ENCODE measurements at regions not wholly inside any gene's neighbourhood (a gene's known extent, or its start where the extent isn't known, plus 50 kb on each side); places are given as distances from the start of the nearest gene placed in this dataset.

DNA sequence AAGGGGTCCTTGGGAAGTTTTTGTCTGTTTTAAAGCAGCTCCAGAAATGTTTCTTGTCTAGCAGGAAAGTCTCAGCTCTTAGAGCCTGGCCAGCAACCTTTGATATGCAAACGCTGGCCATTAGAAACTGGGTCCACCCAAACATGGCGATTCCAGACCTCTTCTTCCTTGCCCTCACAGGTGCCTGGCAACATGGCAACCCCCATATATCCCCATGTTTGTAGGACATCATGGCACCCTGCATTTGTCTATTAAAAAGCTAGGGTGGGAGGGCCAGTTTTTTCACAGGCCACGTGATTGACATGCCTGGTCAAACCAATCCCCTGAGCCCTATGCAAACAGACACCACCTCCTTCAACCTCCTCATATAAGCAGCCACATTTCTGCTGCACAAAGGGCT is 848.7 kb upstream of the FOXG1 start:
- TF ChIP-seq, protein P1, sequence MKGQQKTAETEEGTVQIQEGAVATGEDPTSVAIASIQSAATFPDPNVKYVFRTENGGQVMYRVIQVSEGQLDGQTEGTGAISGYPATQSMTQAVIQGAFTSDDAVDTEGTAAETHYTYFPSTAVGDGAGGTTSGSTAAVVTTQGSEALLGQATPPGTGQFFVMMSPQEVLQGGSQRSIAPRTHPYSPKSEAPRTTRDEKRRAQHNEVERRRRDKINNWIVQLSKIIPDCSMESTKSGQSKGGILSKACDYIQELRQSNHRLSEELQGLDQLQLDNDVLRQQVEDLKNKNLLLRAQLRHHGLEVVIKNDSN (IDR thresholded peaks at IDR 0.05) = no peak
- TF ChIP-seq ZBTB7A (IDR thresholded peaks at IDR 0.05; ENCODE audit: low read depth) (no peak), NFIC (IDR thresholded peaks at IDR 0.05) (no peak), EP300 (IDR thresholded peaks at IDR 0.05; ENCODE audit: borderline replicate concordance) (no peak), RAD21 (IDR thresholded peaks at IDR 0.05; ENCODE audit: low read depth) (no peak), TAF1 (IDR thresholded peaks at IDR 0.05; ENCODE audit: low read depth) (no peak), EGR1 (IDR thresholded peaks at IDR 0.05) (no peak), CEBPB (IDR thresholded peaks at IDR 0.05) (no peak), TCF12 (IDR thresholded peaks at IDR 0.05; ENCODE audit: low read depth) (no peak), CREB1 (IDR thresholded peaks at IDR 0.05; ENCODE audit: low read depth) (no peak), YY1 (IDR thresholded peaks at IDR 0.05; ENCODE audit: low read depth) (no peak), TEAD4 (IDR thresholded peaks at IDR 0.05) (no peak), FOXM1 (IDR thresholded peaks at IDR 0.05; ENCODE audit: borderline replicate concordance, low read depth) (no peak)
- TF ChIP-seq, protein P2, sequence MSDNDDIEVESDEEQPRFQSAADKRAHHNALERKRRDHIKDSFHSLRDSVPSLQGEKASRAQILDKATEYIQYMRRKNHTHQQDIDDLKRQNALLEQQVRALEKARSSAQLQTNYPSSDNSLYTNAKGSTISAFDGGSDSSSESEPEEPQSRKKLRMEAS (IDR thresholded peaks at IDR 0.05) = no peak
- TF ChIP-seq, protein P3, sequence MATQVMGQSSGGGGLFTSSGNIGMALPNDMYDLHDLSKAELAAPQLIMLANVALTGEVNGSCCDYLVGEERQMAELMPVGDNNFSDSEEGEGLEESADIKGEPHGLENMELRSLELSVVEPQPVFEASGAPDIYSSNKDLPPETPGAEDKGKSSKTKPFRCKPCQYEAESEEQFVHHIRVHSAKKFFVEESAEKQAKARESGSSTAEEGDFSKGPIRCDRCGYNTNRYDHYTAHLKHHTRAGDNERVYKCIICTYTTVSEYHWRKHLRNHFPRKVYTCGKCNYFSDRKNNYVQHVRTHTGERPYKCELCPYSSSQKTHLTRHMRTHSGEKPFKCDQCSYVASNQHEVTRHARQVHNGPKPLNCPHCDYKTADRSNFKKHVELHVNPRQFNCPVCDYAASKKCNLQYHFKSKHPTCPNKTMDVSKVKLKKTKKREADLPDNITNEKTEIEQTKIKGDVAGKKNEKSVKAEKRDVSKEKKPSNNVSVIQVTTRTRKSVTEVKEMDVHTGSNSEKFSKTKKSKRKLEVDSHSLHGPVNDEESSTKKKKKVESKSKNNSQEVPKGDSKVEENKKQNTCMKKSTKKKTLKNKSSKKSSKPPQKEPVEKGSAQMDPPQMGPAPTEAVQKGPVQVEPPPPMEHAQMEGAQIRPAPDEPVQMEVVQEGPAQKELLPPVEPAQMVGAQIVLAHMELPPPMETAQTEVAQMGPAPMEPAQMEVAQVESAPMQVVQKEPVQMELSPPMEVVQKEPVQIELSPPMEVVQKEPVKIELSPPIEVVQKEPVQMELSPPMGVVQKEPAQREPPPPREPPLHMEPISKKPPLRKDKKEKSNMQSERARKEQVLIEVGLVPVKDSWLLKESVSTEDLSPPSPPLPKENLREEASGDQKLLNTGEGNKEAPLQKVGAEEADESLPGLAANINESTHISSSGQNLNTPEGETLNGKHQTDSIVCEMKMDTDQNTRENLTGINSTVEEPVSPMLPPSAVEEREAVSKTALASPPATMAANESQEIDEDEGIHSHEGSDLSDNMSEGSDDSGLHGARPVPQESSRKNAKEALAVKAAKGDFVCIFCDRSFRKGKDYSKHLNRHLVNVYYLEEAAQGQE (IDR thresholded peaks at IDR 0.05; ENCODE audit: low read depth) = no peak

DNA sequence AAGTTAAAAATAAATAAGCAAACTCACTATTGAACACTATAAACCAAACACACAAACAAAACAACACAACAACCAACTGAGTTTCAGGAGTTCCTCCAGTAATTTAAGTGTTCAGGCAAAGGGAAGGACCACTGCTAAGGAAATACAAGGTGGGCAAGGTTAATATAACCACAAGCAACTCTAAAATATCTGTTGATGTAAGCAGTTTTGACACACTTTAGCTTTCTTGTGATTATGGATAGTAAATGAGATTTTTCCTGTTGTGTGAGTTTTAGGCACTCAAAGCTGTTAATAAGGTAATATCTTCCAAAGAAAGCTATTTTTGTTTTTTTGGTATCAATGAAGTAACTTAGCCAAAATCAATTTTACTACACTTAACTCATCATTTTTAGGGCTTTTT is 839.1 kb upstream of the FOXG1 start:
- TF ChIP-seq CEBPB (IDR thresholded peaks at IDR 0.05) (no peak), EP300 (IDR thresholded peaks at IDR 0.05; ENCODE audit: borderline replicate concordance) (no peak), ZBTB7A (IDR thresholded peaks at IDR 0.05; ENCODE audit: low read depth) (no peak), CREB1 (IDR thresholded peaks at IDR 0.05; ENCODE audit: low read depth) (no peak), EGR1 (IDR thresholded peaks at IDR 0.05) (no peak), TCF12 (IDR thresholded peaks at IDR 0.05; ENCODE audit: low read depth) (no peak)

DNA sequence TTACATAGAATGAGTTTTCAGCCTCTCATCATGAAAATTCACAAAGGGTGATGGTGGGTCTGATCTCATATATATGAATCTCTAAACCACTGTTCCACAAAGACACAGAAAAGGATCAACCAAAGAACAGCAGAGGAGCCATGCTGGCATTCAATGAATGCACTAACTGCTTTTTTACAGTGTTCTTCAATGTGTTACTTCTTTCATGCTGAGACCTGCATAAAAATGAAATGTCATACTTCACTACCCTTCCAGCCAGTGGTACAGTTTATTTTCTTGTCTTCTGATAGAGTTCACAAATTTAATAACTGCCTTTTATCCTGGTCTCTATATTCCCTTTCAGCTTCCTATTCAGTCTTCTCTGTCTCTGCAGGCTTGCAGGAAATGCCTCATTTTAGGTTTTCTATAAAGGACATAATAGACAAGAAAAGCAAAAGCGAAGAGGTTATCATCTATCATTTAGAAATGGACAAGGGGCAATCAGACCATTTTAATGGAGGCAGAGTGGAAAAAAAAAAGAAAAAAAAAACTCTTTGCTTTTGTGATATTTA is 836.7 kb upstream of the FOXG1 start:
- TF ChIP-seq FOXM1 (IDR thresholded peaks at IDR 0.05; ENCODE audit: borderline replicate concordance, low read depth) (no peak), ZBTB7A (IDR thresholded peaks at IDR 0.05; ENCODE audit: low read depth) (no peak), NFIC (IDR thresholded peaks at IDR 0.05) (no peak), CREB1 (IDR thresholded peaks at IDR 0.05; ENCODE audit: low read depth) (no peak)
- TF ChIP-seq, protein P1 (IDR thresholded peaks at IDR 0.05) = no peak

DNA sequence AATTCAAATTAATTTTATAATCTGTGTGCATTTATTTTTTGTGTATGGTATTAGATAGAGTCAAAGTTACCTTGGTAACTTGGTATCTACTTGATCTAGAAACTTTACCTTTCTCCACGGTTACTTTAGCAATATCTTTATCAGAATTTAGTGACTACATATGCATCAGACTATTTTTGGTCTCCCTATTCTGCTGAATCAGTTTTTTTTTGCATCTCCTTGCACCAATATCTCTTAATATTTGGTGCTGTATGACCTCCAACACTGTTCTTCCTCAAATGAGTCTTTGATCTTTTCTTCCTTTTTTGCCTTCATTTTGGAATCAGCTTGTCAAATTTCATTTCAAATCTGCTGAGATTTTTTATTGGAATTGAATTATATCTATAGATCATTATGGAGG is 828.2 kb upstream of the FOXG1 start:
- TF ChIP-seq NFIC (IDR thresholded peaks at IDR 0.05) (no peak), CREB1 (IDR thresholded peaks at IDR 0.05; ENCODE audit: low read depth) (no peak)
- TF ChIP-seq, protein P2 (IDR thresholded peaks at IDR 0.05) = no peak

DNA sequence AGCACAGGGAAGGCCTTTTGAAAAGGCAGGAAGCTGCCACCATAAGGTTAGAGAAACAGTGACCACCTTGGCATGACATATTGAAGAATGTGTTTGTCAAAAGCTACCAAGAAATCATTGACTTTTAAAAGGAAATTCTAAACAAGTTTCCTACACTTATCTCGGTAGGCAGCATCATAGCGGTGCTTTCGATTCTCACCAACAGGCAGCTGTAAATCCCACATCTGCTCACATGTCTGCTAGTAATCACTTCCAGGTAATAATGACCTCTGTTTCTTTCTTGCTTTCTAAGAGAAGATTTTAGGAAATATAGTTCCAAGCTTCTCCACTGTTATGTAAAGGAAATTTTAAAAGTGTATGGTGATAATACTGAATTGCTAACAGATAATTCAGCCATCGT is 821.1 kb upstream of the FOXG1 start:
- no peak for TF ChIP-seq YY1 (IDR thresholded peaks at IDR 0.05; ENCODE audit: low read depth)
- no peak for TF ChIP-seq FOXM1 (IDR thresholded peaks at IDR 0.05; ENCODE audit: borderline replicate concordance, low read depth)
- TF ChIP-seq, protein P2 (IDR thresholded peaks at IDR 0.05) = no peak

DNA sequence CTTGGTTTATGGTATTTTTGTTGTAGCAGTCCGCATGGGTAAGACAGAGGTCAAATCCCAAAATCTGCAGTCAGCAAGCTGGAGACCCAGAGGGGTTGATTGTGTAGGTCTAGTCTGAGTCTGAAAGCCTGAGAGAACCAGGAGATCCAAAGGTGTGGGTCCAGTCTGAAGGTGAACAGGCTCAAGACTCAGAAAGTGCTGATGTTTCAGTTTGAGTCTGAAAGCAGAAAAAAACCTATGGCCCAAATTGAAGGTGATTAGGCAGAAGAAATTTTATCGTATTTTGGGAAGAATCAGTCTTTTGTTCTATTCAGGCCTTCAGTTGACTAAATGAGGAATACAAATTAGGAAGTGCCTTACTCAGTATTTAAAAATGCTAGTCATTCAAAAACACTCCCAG is 807.8 kb upstream of the FOXG1 start:
- no peak for TF ChIP-seq CEBPB (IDR thresholded peaks at IDR 0.05)
- no peak for TF ChIP-seq YY1 (IDR thresholded peaks at IDR 0.05; ENCODE audit: low read depth)
- TF ChIP-seq, protein P1 (IDR thresholded peaks at IDR 0.05) = no peak
- no peak for TF ChIP-seq EGR1 (IDR thresholded peaks at IDR 0.05)
- TF ChIP-seq, protein P2 (IDR thresholded peaks at IDR 0.05) = no peak
- TF ChIP-seq TAF1 (IDR thresholded peaks at IDR 0.05; ENCODE audit: low read depth) = no peak
- no peak for TF ChIP-seq NFIC (IDR thresholded peaks at IDR 0.05)
- TF ChIP-seq RAD21 (IDR thresholded peaks at IDR 0.05; ENCODE audit: low read depth) = no peak
- no peak for TF ChIP-seq TCF12 (IDR thresholded peaks at IDR 0.05; ENCODE audit: low read depth)
- no peak for TF ChIP-seq TEAD4 (IDR thresholded peaks at IDR 0.05)
- TF ChIP-seq EP300 (IDR thresholded peaks at IDR 0.05; ENCODE audit: borderline replicate concordance) = no peak
- TF ChIP-seq, protein P3 (IDR thresholded peaks at IDR 0.05; ENCODE audit: low read depth) = no peak
